Inferior parietal cortex (tissue), 1 donor: ENCODE measurements at regions not wholly inside any gene's neighbourhood (a gene's known extent, or its start where the extent isn't known, plus 50 kb on each side); places are given as distances from the start of the nearest gene placed in this dataset.
"Not testable (repeated sequence)": the region's sequence is repeated elsewhere in the genome, so short reads cannot be mapped to it uniquely, and the experiment has no call there.

ENCODE experiments used
- DNase-seq: peaks from one replicate; pipeline ENCODE4 v3.0.0-alpha.2; 2016; ENCODE audit errors: extremely low spot score

GRCh38 chr16:65737831-65738230 is 616.0 kb upstream of the CDH11 start:
- DNase-seq: no peak

DNA sequence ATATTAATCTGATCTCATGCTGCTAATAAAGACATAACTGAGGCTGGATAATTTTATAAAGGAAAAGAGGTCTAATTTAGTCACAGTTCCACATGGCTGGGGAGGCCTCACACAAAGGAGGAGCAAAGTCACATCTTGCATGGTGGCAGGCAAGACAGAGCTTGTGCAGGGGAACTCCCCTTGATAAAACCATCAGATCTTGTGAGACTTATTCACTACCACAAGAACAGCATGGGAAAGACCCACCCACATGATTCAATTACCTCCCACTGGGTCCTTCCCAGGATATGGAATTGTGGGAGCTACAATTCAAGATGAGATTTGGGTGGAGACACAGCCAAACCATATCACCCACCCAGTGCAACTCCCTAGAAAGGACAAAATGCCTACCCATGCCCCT is 613.8 kb upstream of the CDH11 start:
- DNase-seq: not testable (repeated sequence)

GRCh38 chr16:65733721-65734120 is 611.9 kb upstream of the CDH11 start:
- DNase-seq: no peak

DNA sequence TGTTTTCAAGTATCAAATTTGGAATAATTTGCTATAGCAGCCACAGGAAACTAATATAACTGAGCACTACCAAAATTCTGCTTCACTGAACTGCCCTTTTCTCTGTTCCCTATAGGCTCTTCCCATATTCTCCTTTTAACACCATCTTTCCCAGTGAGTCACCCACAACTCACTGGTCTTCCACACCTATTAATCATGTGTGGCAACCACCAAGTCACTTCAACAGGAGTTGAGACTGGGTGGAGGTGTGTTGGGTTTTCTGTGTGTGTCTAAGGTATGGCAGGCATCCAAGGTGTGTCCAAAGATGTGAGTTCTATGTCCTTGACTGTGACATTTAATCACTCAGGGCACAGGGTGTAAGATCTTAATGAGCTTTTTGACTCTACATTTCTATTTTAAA is 610.0 kb upstream of the CDH11 start:
- DNase-seq: no peak

DNA sequence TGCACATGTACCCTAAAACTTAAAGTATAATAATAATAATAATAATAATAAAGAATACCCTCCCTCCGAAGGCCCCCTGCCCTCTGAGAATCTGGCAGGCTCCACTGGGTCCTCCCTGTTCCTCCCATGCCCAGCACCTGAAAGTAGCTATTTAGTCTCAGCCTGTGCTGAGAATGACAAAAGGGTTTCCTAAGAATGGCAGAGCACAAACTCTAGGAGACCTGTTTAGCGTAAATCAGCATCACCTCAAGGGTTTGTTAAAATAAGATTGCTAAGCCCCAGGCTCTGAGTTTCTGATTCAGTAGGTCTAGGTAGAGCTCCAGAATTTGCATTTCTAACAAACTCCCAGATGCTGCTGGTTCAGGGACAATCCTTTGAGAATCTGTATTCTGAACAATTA is 606.8 kb upstream of the CDH11 start:
- no peak for DNase-seq

DNA sequence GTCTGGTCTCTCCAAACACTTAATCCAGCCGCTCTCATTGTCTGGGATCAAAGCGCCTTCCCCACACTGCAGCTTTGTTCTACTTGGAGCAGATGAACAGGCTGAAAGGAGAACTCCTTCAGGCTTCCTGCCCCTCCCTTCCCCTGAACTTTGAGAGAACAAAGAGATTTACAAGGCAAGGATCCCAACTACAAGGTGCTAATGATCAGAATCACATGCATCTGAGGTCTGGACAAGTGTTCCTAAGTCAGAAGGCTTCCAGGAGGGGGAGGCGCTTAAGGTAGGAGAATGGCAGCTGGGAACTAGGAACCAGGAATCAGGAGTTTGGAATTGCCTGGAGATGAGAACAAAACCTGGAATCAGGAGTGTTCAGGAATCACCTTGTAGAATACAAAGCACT is 606.3 kb upstream of the CDH11 start:
- DNase-seq: no peak

DNA sequence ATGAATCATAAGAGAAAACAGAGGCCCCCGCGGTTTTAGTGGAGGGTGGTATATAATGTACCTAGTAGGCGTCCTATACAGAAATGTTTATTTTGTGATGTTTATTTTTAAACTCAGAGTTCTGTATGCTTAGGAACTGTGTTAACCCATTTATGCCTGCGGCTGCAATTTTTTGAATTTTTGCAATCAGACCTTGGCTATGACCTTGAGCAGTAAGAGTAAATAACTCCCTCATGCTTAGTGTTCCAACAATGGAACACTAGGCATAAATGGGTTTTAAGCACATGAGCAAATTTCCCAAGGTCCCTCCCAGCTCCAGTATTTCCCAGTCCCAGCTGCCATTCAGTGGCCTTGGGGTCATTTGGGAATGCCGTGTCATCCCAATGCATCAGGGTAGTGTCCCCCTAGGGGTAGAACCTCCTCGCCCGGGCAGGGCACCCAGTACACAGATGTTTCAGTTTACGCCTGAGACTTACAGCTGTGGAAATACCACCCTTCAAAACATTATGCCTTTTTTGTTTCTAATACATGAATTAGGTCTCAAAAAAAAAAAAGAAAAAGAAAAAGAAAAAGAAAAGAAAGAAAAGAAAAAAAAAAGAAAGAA is 605.8 kb upstream of the CDH11 start:
- DNase-seq: no peak

DNA sequence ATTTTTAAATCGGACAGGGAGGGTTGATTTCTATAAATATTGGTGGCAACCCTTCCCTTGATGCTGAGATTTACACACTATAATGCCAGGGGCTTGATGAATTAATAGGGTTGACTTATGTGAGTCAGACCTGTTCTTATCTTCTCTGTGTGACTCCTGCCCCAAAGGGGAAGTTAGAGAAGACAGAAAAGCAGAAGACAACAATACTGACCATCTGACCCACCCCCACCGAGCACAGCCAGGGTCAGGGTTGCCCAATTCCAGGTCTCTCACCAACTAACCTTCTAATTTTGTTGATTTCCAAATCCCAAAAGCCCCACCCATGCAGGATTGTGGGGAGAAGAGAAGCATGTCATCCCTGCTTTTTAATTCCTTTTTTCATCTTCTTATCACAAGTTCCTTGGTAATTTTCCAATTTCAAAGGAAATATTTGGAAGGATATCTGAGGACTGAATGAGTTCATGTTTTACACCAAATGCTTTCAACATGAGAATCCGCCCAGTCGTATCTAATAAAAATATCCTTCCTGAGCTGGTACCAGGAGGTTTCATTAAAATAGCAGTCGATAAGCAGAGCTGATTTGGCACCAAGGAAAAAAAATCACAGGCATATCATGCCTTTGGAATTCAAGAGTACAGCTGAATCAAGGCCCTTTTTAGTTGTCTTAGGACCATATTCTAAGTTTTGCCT is 603.4 kb upstream of the CDH11 start:
- no peak for DNase-seq

- no peak for DNase-seq
These were observed 600.6 kb upstream of the CDH11 start for GRCh38 chr16:65722429-65722828.

DNA sequence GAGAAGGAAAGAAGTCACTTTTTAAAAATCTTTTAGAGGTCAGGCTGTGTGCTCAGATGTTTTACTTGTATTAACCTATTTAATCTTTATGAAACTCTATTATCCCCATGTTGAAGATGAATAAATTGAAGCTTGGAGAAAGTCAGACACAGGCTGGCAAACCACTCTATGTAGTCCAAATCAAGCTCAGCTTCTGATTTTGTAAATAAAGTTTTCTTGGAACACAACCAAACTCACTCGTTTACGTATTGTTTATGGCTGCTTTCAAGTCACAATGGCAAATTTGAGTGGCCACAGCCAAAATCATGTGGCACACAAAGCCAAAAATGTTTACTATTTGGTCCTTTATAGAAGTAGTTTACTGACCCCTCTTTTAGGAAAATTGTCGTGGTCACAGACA is 596.0 kb upstream of the CDH11 start:
- no peak for DNase-seq

GRCh38 chr16:65716737-65717700 is 595.2 kb upstream of the CDH11 start:
- no peak for DNase-seq

GRCh38 chr16:65713181-65713808 is 591.4 kb upstream of the CDH11 start:
- no peak for DNase-seq

DNA sequence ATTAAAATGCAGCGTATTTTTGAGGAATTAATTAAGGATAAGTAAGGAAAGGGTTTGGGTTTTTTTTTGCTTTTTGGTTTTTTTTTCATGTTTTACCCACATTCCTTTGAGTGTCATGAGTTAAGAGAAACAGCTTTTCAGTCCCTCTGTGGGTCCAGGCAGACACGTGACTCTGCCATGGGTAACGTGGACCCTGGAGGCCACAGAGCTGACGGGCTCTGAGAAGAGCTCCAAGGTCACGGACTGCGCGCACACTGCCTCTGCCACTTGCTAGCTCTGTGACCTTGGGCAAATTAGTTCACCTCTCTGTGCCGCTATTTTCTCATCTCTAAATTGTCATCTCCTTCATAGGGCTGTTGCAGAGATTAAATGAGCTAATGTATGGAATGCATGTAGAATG is 588.2 kb upstream of the CDH11 start:
- DNase-seq: no peak

DNA sequence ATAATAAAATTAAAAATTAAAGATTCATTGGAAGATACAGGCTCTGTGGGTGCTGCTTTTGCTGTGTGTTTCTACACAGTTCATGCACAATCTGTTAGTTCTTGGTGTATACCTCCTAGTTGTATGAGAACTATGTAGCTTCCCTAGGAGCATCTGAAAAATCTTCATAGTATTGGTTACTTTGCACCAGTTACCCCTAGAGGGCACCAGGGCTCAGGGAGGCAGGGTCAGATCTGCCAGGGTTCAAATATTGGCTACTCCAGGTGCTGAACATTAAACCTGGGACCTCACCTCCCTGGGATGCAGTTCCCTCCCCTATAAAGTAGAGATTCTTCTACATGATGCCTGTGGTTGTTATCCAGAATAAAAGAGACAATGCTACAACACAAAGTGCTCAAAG is 583.0 kb upstream of the CDH11 start:
- DNase-seq: no peak

- no peak for DNase-seq
These were observed 581.0 kb upstream of the CDH11 start for GRCh38 chr16:65702707-65703402.

DNA sequence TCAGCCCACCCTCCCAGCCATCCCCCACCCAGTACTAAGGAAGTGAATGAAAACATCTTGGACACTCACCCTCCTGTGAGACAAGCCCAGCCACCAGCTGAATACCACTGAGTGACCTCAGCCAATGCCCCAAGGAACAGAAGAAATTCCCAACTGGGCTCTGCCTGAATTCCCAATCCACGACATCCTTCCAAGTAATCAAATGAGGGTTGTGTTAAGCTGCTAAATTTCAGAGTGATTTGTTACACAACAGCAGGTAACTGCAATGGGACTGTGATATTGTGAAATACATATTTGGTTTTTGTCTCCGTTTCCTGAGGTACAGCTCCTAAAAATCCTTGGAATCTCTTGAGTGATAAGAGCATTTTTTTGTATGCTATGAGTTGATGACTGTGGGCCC is 578.7 kb upstream of the CDH11 start:
- no peak for DNase-seq

GRCh38 chr16:65698791-65699321 is 577.0 kb upstream of the CDH11 start:
- DNase-seq: no peak

- DNase-seq: no peak
These were observed 575.7 kb upstream of the CDH11 start for GRCh38 chr16:65697521-65697920.

GRCh38 chr16:65697065-65697464 is 575.2 kb upstream of the CDH11 start:
- DNase-seq: no peak

- not testable (repeated sequence) for DNase-seq
These were observed 570.0 kb upstream of the CDH11 start for GRCh38 chr16:65691846-65692245.

GRCh38 chr16:65689726-65690125 is 567.9 kb upstream of the CDH11 start:
- DNase-seq: no peak
